HL-60 (cell line): ENCODE measurements at regions not wholly inside any gene's neighbourhood (a gene's known extent, or its start where the extent isn't known, plus 50 kb on each side); places are given as distances from the start of the nearest gene placed in this dataset.

Experiments used
- GABPA ChIP-seq: IDR thresholded peaks from 2 replicates; pipeline ENCODE4 v1.6.1; 2012; ENCODE audit warnings: low read depth
- POLR2AphosphoS5 ChIP-seq: IDR thresholded peaks from 2 replicates; pipeline ENCODE4 v1.6.1; 2012; ENCODE audit warnings: low read depth
- SPI1 ChIP-seq: IDR thresholded peaks from 2 replicates; pipeline ENCODE4 v1.6.1; 2012; ENCODE audit warnings: low read depth, mild to moderate bottlenecking, borderline replicate concordance
- TF ChIP-seq, protein P1 (sequence below): IDR thresholded peaks from one replicate; pipeline ENCODE4 v1.5.1; 2011; ENCODE audit warnings: low read length, control low read depth, inconsistent platforms; ENCODE audit not compliant: insufficient read depth
- TF ChIP-seq, protein P2 (sequence below): IDR thresholded peaks from 2 replicates; pipeline ENCODE4 v1.6.1; 2012; ENCODE audit warnings: low read depth; ENCODE audit not compliant: insufficient replicate concordance

DNA sequence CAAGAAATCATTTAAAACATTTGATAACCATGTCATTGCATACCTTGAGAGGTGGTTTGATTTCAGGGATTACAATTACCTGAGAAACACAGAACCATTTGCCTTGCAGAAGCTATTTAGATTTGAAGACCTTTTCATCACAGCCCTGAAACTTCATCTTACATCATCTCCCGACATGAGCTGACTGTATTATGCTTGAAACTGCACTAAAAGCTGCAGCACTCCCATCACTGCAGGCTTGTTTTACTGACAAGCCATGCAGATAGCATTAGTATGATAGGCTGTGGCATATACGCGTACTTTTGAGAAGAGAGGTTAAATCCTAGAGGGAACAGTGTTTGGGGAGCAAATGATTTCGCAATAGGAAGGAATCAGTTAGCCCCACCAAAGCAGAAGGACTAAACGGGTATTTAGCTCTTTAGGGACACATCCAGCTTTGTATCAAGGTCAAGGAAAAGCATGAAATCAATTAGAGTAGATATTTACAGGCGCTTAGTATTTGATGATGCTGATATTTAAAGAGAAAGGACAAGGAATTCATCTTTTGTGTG, 133.2 kb upstream of the DIAPH2 start:
- TF ChIP-seq, protein P1, sequence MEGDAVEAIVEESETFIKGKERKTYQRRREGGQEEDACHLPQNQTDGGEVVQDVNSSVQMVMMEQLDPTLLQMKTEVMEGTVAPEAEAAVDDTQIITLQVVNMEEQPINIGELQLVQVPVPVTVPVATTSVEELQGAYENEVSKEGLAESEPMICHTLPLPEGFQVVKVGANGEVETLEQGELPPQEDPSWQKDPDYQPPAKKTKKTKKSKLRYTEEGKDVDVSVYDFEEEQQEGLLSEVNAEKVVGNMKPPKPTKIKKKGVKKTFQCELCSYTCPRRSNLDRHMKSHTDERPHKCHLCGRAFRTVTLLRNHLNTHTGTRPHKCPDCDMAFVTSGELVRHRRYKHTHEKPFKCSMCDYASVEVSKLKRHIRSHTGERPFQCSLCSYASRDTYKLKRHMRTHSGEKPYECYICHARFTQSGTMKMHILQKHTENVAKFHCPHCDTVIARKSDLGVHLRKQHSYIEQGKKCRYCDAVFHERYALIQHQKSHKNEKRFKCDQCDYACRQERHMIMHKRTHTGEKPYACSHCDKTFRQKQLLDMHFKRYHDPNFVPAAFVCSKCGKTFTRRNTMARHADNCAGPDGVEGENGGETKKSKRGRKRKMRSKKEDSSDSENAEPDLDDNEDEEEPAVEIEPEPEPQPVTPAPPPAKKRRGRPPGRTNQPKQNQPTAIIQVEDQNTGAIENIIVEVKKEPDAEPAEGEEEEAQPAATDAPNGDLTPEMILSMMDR: no peak
- TF ChIP-seq POLR2AphosphoS5 (no peak), SPI1 (no peak), GABPA (no peak)
- TF ChIP-seq, protein P2, sequence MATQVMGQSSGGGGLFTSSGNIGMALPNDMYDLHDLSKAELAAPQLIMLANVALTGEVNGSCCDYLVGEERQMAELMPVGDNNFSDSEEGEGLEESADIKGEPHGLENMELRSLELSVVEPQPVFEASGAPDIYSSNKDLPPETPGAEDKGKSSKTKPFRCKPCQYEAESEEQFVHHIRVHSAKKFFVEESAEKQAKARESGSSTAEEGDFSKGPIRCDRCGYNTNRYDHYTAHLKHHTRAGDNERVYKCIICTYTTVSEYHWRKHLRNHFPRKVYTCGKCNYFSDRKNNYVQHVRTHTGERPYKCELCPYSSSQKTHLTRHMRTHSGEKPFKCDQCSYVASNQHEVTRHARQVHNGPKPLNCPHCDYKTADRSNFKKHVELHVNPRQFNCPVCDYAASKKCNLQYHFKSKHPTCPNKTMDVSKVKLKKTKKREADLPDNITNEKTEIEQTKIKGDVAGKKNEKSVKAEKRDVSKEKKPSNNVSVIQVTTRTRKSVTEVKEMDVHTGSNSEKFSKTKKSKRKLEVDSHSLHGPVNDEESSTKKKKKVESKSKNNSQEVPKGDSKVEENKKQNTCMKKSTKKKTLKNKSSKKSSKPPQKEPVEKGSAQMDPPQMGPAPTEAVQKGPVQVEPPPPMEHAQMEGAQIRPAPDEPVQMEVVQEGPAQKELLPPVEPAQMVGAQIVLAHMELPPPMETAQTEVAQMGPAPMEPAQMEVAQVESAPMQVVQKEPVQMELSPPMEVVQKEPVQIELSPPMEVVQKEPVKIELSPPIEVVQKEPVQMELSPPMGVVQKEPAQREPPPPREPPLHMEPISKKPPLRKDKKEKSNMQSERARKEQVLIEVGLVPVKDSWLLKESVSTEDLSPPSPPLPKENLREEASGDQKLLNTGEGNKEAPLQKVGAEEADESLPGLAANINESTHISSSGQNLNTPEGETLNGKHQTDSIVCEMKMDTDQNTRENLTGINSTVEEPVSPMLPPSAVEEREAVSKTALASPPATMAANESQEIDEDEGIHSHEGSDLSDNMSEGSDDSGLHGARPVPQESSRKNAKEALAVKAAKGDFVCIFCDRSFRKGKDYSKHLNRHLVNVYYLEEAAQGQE: no peak
